ENCODE measurements at regions not wholly inside any gene's neighbourhood (a gene's known extent, or its start where the extent isn't known, plus 50 kb on each side); places are given as distances from the start of the nearest gene placed in this dataset.

GRCh38 chr1:102085896-102086295, 89.2 kb upstream of the OLFM3 start:
- H3K79me1 ChIP-seq (ENCODE audit: insufficient read depth, low read depth, low read length, poor library complexity, severe bottlenecking) = no peaks in the 10 kb centered on the region
- H3K4me2 ChIP-seq (ENCODE audit: insufficient read depth, insufficient read length, low read length) = no peak overlapping the region
- no peak overlapping the region for H2AFZ ChIP-seq (ENCODE audit: low read length)
- H3K18ac ChIP-seq (ENCODE audit: insufficient read length, low read depth, low read length) = no peak overlapping the region
- H2BK20ac ChIP-seq (ENCODE audit: low read depth, low read length, poor library complexity, severe bottlenecking) = no peak overlapping the region
- H3K23me2 ChIP-seq (ENCODE audit: insufficient read length, low read depth, low read length, poor library complexity, severe bottlenecking) = no peaks in the 10 kb centered on the region
- no peak overlapping the region for H2BK12ac ChIP-seq (ENCODE audit: insufficient read length, low read depth, low read length)
- no peaks in the 10 kb centered on the region for H4K20me1 ChIP-seq (ENCODE audit: control insufficient read depth, insufficient read depth, insufficient read length)
- TF ChIP-seq CTCF (conservative IDR thresholded peaks at IDR 0.05) = no peak
- no peak overlapping the region for H3T11ph ChIP-seq (ENCODE audit: low read length)
- H3K14ac ChIP-seq (ENCODE audit: insufficient read depth, low read length) = no peak overlapping the region
- H2BK120ac ChIP-seq (ENCODE audit: low read depth, low read length, poor library complexity, severe bottlenecking) = no peak overlapping the region
- no peak overlapping the region for H3K4ac ChIP-seq (ENCODE audit: low read depth, low read length)
- no peak overlapping the region for H4K8ac ChIP-seq (replicated peaks; ENCODE audit: insufficient read length, low read depth, low read length)
- no peak for DNase-seq
- H2AK5ac ChIP-seq (ENCODE audit: insufficient read length, low read length) = no peak overlapping the region
- no CpG with 5 or more reads among the region's 1 CpG for WGBS (ENCODE audit: extremely low coverage, insufficient read length, low lambda C conversion rate)
- no peak overlapping the region for H3K23ac ChIP-seq (ENCODE audit: insufficient read length, low read depth, low read length)
- no peaks in the 10 kb centered on the region for H3K27me3 Mint-ChIP-seq (ENCODE audit: low read depth)
- peaks cover 14 to 15% of the 10 kb centered on the region in 2 experiments; a peak in 2 of 5 replicates for H3K9me3 Mint-ChIP-seq
- no peaks in the 10 kb centered on the region for H3K4me1 ChIP-seq (ENCODE audit: insufficient read depth, low read length)
- no peaks in the 10 kb centered on the region for H3K27me3 ChIP-seq (ENCODE audit: insufficient read depth, low read length)
- no peak overlapping the region for H2BK5ac ChIP-seq (ENCODE audit: insufficient read length, low read length)
- no peak overlapping the region for H3K9ac ChIP-seq (ENCODE audit: extremely low read depth, insufficient read length, low read length)
- no peaks in the 10 kb centered on the region for H3K79me2 ChIP-seq (ENCODE audit: insufficient read depth, low read length)
- no peak overlapping the region for H4K5ac ChIP-seq (ENCODE audit: insufficient read length, low read depth, low read length)
- no peaks in the 10 kb centered on the region for H3K9me3 ChIP-seq (ENCODE audit: control insufficient read depth, low read depth, low read length)
- no peak overlapping the region for H3K27ac Mint-ChIP-seq
- no peak overlapping the region for H4K91ac ChIP-seq (ENCODE audit: insufficient read length, low read depth, low read length)
- H3K56ac ChIP-seq (ENCODE audit: insufficient read length, low read depth, low read length) = no peak overlapping the region
- H3K36me3 Mint-ChIP-seq (ENCODE audit: insufficient read depth in 1 of 3, low read depth in 3 of 3) = peaks cover 2 to 16% (median 10%) of the 10 kb centered on the region in 3 experiments; a peak in 5 of 7 replicates
- no peak overlapping the region for H2BK15ac ChIP-seq (ENCODE audit: low read depth, low read length)
- H3K4me1 Mint-ChIP-seq = peaks cover 4 to 5% of the 10 kb centered on the region in 2 experiments; a peak in 1 of 4 replicates
- no peak overlapping the region for H3K27ac ChIP-seq (ENCODE audit: insufficient read length, low read depth, low read length)
- H3K4me3 Mint-ChIP-seq = no peak overlapping the region
